GM12892 (cell line): ENCODE measurements at regions not wholly inside any gene's neighbourhood (a gene's known extent, or its start where the extent isn't known, plus 50 kb on each side); places are given as distances from the start of the nearest gene placed in this dataset.

Experiments used
- POLR2A ChIP-seq: IDR thresholded peaks from 2 replicates; pipeline ENCODE4 v1.6.1; 2011; ENCODE audit warnings: low read depth, low read length, control low read depth
- POLR2AphosphoS5 ChIP-seq: IDR thresholded peaks from 2 replicates; pipeline ENCODE4 v1.6.1; 2011; ENCODE audit warnings: low read depth, low read length, control low read depth

GRCh38 chr5:30736669-30737068, 456.8 kb upstream of the CDH6 start:
- TF ChIP-seq POLR2A, result no peak
- no peak for TF ChIP-seq POLR2AphosphoS5
